HG03342 (cell line): ENCODE measurements at regions not wholly inside any gene's neighbourhood (a gene's known extent, or its start where the extent isn't known, plus 50 kb on each side); places are given as distances from the start of the nearest gene placed in this dataset.

Experiments
- ATAC-seq: cut with Tn5 transposase; IDR thresholded peaks from one replicate; pipeline ENCODE4 v1.9.1; 2021; ENCODE audit warnings: mild to moderate bottlenecking, moderate library complexity; ENCODE audit not compliant: unreplicated experiment

DNA sequence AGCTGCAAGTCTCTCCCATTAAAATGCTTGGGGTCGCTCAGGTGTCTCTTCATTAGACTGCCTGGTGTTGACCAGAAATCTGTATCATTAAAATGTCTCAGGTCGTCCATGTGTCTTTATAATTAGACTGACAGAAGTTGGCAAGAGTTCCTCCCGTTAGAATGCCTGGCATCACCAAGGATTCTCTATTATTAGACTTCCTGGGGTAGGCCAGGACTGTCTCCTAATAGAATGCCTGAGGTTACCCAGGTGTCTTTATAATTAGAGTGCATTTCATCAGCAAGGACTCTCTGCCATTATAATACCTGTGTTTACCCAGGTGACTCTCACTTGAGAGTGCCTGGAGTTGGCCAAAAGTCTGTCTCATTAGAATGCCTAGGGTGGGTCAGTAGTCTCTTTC lies 1537.2 kb downstream of the UQCRFS1 start:
- no peak for ATAC-seq

DNA sequence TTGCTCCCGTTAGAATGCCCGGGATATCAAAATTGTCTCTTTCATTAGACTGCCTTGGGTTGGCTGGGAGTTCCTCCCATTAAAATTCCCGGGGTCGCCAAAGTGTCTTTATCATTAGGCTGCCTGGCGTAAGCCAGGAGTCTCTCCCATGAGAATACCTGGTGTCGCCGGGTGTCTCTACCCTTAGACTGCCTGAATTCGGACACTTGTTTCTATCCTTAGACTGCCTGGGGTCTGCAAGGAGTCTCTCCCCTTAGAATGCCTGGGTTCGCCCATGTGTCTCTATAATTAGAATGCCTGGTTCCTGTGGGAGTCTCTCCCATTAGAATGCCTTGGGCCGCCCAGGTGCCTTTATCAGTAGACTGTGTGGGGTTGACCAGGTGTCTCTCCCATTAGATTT lies 1538.2 kb downstream of the UQCRFS1 start:
- ATAC-seq = no peak

DNA sequence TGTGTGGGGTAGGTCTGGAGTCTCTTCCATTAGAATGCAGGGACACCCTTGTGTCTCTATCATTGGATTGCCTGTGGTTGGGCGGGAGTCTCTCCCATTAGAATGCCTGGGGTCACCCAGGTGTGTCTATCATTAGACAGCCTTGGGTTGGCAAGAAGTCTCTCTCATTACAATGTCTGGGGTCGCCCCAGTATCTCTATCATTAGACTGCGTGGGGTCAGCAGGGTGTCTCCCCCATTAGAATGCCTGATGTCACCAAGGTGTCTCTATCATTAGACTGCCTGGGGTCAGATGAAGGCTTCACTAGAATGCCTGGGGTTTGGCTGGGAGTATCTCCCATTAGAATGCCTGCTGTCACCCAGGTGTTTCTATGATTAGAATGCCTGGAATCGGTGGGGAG lies 1539.0 kb downstream of the UQCRFS1 start:
- ATAC-seq = no peak

DNA sequence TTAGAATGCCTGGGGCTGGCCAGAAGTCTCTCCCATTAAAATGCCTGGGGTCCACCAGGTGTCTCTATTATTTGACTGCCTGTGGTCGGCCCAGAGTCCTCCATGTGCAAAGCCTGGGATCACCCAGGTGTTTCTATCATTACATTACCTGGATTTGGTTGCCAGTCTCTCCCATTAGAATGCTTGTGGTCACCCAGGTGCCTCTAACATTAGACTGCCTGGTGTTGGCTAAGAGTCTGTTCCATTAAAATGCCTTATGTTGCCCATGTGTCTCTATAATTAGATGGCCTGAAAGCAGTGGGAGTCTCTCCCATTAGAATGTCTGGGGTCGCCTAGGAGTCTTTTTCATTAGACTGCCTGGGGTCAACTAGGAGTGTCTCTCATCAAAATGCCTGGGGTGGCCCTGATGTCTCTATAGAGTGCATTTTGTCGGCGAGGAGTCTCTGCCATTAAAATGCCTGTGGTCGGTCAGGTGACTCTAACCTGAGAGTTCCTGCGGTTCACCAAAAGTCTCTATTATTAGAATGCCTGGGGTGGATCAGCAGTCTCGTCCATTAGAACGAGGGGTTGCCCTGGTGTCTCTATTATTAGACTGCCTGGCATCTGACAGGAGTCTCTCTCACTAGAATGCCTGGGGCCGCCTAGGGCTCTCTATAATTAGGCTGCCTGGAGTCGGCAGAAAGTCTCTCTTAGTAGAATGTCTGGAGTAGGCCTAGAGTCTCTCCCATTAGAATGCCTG lies 1540.5 kb downstream of the UQCRFS1 start:
- ATAC-seq = no peak

DNA sequence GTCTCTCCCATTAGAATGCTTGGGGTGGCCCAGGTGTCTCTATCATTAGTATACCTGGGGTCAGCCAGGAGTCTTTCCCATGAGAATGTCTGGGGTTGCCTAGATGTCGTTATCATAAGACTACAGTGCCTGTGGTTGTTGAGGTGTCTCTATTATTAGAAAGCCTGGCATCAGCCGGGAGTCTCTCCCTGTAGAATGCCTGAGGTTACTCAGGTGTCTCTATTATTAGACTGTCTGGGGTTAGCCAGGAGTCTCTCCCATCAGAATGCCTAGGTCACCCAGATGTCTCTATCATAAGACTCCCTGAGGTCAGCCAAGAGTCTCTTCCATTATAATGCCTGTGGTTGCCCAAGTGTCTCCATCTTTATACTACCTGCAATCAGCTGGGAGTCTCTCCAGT lies 1541.1 kb downstream of the UQCRFS1 start:
- no peak for ATAC-seq

DNA sequence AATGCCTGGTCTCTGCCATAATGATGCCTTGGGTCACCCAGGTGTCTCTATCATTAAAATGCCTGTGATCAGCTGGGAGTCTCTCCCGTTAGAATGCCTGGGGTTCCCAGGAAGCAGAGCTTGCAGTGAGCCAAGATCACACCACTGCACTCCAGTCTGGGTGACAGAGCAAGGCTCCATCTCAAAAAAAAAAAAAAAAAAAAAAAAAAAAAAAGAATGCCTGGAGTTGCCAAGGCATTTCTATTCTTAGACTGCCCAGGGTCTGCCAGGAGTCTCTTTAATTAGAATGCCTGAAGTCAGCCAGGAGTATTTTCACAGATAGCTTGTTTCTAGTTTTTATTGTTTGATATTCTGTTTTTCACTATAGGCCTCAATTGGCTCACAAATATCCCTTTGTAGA lies 1552.5 kb downstream of the UQCRFS1 start:
- no peak for ATAC-seq

- no peak for ATAC-seq
Measured at GRCh38 chr19:27657271-27658051, 1555.5 kb downstream of the UQCRFS1 start.

DNA sequence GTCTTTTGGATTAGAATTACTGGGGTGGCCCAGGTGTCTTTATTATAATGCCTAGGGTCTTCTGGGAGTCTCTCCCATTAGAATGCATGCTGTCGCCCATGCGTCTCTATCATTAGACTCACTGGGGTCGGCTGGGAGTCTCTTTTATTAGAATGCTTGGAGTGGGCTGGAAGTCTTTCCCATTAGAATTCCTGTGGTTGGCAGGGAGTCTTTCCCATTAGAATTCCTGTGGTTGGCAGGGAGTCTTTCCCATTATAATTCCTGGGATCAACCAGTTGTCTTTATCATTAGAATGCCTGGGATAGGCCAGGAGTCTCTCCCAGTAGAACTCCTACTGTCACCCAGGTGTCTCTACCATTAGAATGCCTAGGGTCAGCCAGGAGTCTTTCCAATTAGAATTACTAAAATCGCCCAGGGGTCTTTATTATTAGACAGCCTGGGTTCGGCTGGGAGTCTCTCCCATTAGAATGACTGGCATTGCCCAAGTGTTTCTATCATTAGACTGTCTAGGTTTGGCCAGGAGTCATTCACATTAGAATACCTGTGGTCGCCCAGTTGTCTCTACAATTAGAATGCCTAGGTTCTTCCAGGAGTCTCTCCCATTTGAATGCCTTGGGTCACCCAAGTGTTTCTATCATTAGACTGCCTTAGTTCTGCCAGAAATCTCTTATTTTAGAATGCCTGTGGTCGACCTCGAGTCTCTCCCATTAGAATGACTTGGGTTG lies 1558.5 kb downstream of the UQCRFS1 start:
- no peak for ATAC-seq

GRCh38 chr19:27652796-27653195 lies 1560.2 kb downstream of the UQCRFS1 start:
- ATAC-seq = no peak

DNA sequence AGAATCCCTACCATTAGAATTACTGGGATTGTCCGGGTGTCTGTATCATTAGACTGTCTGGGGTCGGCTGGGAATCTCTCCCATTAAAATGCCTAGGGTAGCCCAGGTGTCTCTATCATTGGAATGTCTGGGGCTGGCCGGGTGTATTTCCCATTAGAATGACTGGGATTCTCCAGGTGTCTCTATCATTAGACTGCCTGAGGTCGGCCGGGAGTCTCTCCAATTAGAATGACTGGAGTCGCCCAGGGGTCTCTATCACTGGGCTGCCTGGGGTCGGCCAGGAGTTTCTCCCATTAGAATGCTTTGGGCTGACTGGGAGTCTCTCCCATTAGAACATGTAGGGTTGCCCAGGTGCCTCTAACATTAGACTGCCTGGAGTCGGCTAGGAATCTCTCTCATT lies 1560.7 kb downstream of the UQCRFS1 start:
- ATAC-seq = no peak

DNA sequence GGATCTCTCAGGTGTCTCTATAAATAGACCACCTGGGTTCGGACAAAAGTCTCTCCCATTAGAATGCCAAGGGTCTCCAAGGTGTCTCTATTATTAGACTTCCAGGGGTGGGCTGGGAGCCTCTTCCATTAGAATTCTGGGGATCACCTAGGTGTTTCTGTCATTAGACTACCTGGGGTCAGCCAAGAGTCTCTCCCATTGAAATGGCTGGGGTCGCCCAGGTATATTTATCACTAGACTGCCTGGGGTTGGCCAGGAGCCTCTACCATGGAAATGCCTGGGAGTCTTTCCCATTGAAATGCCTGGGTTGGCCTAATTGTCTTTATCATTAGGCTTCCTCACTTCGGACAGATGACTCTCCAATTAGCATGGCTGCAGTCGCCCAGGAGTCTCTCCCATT lies 1565.5 kb downstream of the UQCRFS1 start:
- ATAC-seq = no peak

DNA sequence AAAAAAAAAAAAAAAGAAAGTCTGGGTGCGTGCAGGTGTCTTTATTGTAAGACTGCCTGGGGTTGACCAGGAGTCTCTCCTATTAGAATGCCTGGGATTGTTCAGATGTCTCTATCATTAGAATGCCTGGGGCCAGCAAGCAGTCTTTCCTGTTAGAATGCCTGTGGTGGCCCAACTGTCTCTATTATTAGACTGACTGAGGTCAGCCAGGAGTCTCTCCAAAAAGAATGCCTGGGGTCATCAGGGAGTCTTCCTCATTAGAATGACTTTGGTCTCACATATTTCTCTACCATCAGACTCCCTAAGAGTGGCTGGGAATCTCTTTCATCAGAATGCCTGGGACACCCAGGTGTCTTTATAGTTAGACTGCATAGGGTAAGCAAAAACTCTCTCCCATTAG lies 1577.5 kb downstream of the UQCRFS1 start:
- ATAC-seq = no peak

DNA sequence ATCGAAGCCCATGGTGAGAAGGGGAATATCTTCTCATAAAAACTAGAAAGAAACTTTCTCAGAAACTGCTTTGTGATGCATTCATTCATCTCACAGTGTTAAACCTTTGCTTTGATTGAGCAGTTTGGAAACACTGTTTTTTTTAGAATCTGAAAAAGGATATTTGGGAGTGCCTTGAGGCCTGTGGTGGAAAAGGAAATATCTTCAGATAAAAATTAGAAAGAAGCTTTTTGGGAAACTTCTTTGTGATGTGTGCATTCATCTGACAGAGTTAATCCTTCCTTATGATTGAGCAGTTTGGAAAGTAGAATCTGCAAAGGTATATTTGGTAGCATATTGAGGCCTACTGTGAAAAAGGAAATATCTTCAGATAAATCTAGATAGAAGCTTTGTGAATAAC lies 1594.9 kb downstream of the UQCRFS1 start:
- no peak for ATAC-seq

DNA sequence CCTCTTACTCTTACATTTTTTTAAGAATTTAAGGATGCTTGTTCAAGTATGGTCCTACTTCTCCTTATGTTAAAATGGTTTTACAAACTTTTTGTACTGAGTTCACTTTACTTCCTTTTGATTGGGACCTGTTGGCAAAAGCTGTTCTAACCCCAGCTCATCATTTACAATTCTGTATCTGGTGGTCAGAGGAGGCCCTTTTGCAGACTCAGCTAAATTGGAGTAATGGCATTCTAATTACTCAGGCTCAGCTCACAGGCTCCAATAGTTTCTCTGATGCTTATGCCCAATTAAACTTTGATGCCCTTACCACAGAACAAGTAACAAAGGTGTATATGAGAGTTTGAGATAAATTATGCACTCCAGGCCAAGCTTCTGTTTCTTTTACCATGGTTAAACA lies 1632.0 kb downstream of the UQCRFS1 start:
- ATAC-seq = no peak
